Sigmoid colon (tissue), 6 donors: ENCODE measurements at regions not wholly inside any gene's neighbourhood (a gene's known extent, or its start where the extent isn't known, plus 50 kb on each side); places are given as distances from the start of the nearest gene placed in this dataset.

Source experiments
- DNase-seq: peaks from one replicate; pipeline ENCODE4 v3.0.0-alpha.2; 2019
- H3K27ac ChIP-seq, 4 donors: fragments of 200-600 bp; sonication (generic); one replicate each; pipeline ENCODE4 v1.5.1; 2016 to 2019; ENCODE audit warnings: mild to moderate bottlenecking in 1 of 4
- H3K27me3 ChIP-seq, 3 donors: fragments of 200-600 bp; sonication (generic); one replicate each; pipeline ENCODE4 v1.5.1; 2019; ENCODE audit warnings: mild to moderate bottlenecking in 1 of 3
- H3K36me3 ChIP-seq, 4 donors: fragments of 200-600 bp; sonication (generic); one replicate each; pipeline ENCODE4 v1.5.1; 2016 to 2019
- H3K4me1 ChIP-seq, 4 donors: fragments of 200-600 bp; sonication (generic); one replicate each; pipeline ENCODE4 v1.5.1; 2017 to 2019
- H3K4me3 ChIP-seq, 4 donors: fragments of 200-600 bp; sonication (generic); one replicate each; pipeline ENCODE4 v1.5.1; 2017 to 2019; ENCODE audit warnings: mild to moderate bottlenecking in 2 of 4, moderate library complexity in 1 of 4
- H3K9me3 ChIP-seq, 4 donors: fragments of 200-600 bp in 3 of 4; sonication (generic) in 3 of 4; one replicate each; pipeline versions ENCODE4 v1.5.1 to v1.6.1; 2013 to 2019
- EP300 ChIP-seq, 4 donors: sonication (generic); formaldehyde crosslinking; IDR thresholded peaks; one replicate each; pipeline ENCODE4 v1.6.1; 2017; ENCODE audit warnings: antibody characterized with exemption in 4 of 4
- POLR2A ChIP-seq, 2 donors: fragments of 450-650 bp; IDR thresholded peaks; one replicate each; pipeline ENCODE4 v1.6.1; 2016; ENCODE audit warnings: antibody characterized with exemption in 2 of 2, mild to moderate bottlenecking in 2 of 2, moderate library complexity in 2 of 2
- POLR2AphosphoS5 ChIP-seq, 4 donors: sonication (generic); formaldehyde crosslinking; IDR thresholded peaks; one replicate each; pipeline ENCODE4 v1.6.1; 2017; ENCODE audit warnings: antibody characterized with exemption in 4 of 4
- WGBS, 2 donors: extraction: QIAGEN DNeasy Blood & Tissue Kit; methylation state at CpG; one replicate each; pipeline ENCODE4 v1.1.7; 2013; 5-methylcytosine and 5-hydroxymethylcytosine counted together
- intact Hi-C: fragments of 100-400 bp; cut with DNase I; formaldehyde crosslinking; loops from one replicate; pipeline ENCODE4 v1.15.1; 2023
- TF ChIP-seq, protein P1 (sequence below), 4 experiments: fragments of 450-650 bp in 3 of 4; fragments of 200-600 bp in 1 of 4; IDR thresholded peaks; one replicate each; pipeline ENCODE4 v1.5.1; 2016 to 2019; ENCODE audit warnings: antibody characterized with exemption in 4 of 4, mild to moderate bottlenecking in 3 of 4, moderate library complexity in 2 of 4
- donor health status: healthy with polysubstance abuse.
- donor health status: healthy.

DNA sequence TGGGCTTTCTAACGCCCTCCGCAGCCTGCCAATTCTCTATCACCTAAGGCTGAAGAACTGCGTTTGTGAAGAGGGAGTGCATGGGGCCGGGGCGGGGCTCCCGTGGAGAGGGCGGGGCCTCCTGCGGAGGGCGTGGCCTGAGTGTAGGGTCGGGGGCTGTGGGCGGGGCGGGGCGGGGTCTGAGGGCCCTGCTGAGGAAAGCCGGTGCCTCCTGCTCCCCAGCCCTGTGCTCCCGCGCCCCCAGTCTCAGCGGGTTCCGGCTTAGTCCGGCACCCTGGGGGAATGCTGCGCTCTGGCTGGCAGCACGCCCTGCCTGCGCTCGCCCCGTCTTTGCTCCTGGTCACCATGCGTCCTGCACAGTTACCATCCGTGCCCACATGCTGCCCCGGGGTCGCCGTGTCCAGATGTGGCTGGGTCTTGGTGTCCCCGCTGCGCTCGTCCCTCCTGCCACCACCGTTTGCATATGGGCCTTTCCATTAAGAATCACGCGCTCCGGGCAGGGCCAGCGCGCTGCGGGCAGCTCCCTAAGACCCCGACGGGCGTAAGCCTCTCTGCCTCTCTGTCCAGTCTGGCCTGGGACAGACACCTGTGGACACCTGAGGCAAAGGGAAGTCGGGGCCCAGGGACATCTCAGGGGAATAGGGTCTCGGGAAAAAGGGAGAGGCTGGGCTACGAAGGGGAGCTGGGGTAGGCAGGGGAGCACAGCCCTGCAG, 144.0 kb upstream of the RET start:
- peaks cover 0 to 16% (median 13%) of the 10 kb centered on the region in 4 donors for H3K4me1 ChIP-seq
- H3K36me3 ChIP-seq = no peaks in the 10 kb centered on the region
- WGBS, 2 donors = 3% methylated on average over 45 of the region's 45 CpGs
- no peaks in the 10 kb centered on the region for H3K9me3 ChIP-seq
- no peak for TF ChIP-seq POLR2A (IDR thresholded peaks at IDR 0.05)
- TF ChIP-seq POLR2AphosphoS5 (IDR thresholded peaks at IDR 0.05) = no peak
- no peak for TF ChIP-seq EP300 (IDR thresholded peaks at IDR 0.05)
- TF ChIP-seq, protein P1, sequence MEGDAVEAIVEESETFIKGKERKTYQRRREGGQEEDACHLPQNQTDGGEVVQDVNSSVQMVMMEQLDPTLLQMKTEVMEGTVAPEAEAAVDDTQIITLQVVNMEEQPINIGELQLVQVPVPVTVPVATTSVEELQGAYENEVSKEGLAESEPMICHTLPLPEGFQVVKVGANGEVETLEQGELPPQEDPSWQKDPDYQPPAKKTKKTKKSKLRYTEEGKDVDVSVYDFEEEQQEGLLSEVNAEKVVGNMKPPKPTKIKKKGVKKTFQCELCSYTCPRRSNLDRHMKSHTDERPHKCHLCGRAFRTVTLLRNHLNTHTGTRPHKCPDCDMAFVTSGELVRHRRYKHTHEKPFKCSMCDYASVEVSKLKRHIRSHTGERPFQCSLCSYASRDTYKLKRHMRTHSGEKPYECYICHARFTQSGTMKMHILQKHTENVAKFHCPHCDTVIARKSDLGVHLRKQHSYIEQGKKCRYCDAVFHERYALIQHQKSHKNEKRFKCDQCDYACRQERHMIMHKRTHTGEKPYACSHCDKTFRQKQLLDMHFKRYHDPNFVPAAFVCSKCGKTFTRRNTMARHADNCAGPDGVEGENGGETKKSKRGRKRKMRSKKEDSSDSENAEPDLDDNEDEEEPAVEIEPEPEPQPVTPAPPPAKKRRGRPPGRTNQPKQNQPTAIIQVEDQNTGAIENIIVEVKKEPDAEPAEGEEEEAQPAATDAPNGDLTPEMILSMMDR (IDR thresholded peaks at IDR 0.05) = no peak
- peaks cover 11 to 59% (median 40%) of the 10 kb centered on the region in 3 donors for H3K27me3 ChIP-seq
- no peak for DNase-seq
- H3K4me3 ChIP-seq = peak overlapping the region in 2 of 4 donors; percentile 6 to 24
- no peak overlapping the region for H3K27ac ChIP-seq
- intact Hi-C loops = no loop called here

- intact Hi-C loops = no loop called here
- Histone ChIP-seq H3K4me1 (peaks cover 0 to 16% (median 13%) of the 10 kb centered on the region in 4 donors), H3K36me3 (no peaks in the 10 kb centered on the region), H3K9me3 (no peaks in the 10 kb centered on the region), H3K27me3 (peaks cover 11 to 51% (median 34%) of the 10 kb centered on the region in 3 donors), H3K27ac (no peak overlapping the region), H3K4me3 (peak overlapping the region in 1 of 4 donors; percentile 24)
- WGBS, 2 donors = 3 to 6% methylated on average over 57 of the region's 57 CpGs
- peak; percentile 69 for DNase-seq
- TF ChIP-seq POLR2AphosphoS5 (IDR thresholded peaks at IDR 0.05) (no peak), POLR2A (IDR thresholded peaks at IDR 0.05) (no peak), EP300 (IDR thresholded peaks at IDR 0.05) (no peak)
- TF ChIP-seq, protein P1 (IDR thresholded peaks at IDR 0.05) = no peak
These were observed 143.2 kb upstream of the RET start for GRCh38 chr10:42933448-42934340.

DNA sequence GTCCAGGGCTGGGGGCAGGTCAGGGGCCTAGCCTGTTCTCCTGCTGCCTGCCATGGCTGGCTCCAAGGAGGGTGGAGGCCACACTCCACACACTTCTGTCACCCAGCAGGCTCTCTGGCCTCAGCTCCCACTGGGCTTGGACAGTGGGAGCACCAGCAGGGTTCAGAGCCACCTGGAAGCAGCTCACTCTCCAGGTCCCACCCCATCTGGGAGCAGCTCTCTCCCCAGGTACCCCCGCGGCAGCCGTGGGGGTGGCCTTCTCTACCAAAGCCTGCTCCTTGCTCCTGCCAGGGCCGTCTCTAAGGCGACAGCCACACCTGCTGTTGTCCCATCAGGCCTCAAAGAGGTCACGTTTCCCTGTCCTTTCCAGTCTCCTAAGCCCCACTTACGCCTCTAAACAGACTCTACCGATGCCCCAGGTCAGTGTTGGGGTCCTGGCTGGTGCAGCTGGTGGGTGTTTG, 142.5 kb upstream of the RET start:
- Histone ChIP-seq H3K4me3 (no peak overlapping the region), H3K36me3 (no peaks in the 10 kb centered on the region), H3K27ac (no peak overlapping the region), H3K27me3 (peaks cover 11 to 51% (median 34%) of the 10 kb centered on the region in 3 donors), H3K9me3 (no peaks in the 10 kb centered on the region), H3K4me1 (peaks cover 0 to 16% (median 13%) of the 10 kb centered on the region in 4 donors)
- 56 to 87% methylated on average over 8 of the region's 8 CpGs for WGBS, 2 donors
- DNase-seq = peak; percentile 54
- TF ChIP-seq, protein P1 (IDR thresholded peaks at IDR 0.05) = no peak
- TF ChIP-seq POLR2AphosphoS5 (IDR thresholded peaks at IDR 0.05) (no peak), POLR2A (IDR thresholded peaks at IDR 0.05) (no peak), EP300 (IDR thresholded peaks at IDR 0.05) (no peak)
- intact Hi-C loops = no loop called here

DNA sequence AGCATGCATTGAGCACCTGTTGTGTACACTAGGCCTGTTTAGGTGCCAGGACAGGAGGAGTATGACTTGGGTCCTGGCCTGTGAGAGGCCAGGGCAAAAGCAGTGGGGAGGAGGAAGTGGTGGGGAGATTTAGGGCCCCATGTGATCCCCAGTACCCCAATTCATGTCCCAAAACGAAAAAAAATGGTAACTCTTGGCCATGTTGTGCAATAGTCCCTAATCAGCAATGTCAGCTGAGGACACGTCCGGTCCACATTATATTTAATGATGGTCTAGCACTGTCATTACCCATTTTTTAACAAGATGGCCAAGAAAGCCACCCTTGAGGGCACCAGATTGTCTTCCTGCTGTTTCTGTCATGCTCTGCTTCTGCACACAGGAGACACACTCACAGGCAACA, 142.0 kb upstream of the RET start:
- no peak for TF ChIP-seq POLR2A (IDR thresholded peaks at IDR 0.05)
- no peak for TF ChIP-seq EP300 (IDR thresholded peaks at IDR 0.05)
- TF ChIP-seq POLR2AphosphoS5 (IDR thresholded peaks at IDR 0.05) = no peak
- TF ChIP-seq, protein P1 (IDR thresholded peaks at IDR 0.05) = no peak
- DNase-seq = no peak
- intact Hi-C loops = no loop called here
- Histone ChIP-seq H3K36me3 (no peaks in the 10 kb centered on the region), H3K27ac (no peak overlapping the region), H3K4me1 (peaks cover 0 to 16% (median 13%) of the 10 kb centered on the region in 4 donors), H3K4me3 (no peak overlapping the region), H3K27me3 (peaks cover 11 to 51% (median 34%) of the 10 kb centered on the region in 3 donors), H3K9me3 (no peaks in the 10 kb centered on the region)
- 86 to 91% methylated on average over 3 of the region's 3 CpGs for WGBS, 2 donors
